ENCODE measurements at regions not wholly inside any gene's neighbourhood (a gene's known extent, or its start where the extent isn't known, plus 50 kb on each side); places are given as distances from the start of the nearest gene placed in this dataset.
A peak's percentile ranks its signal among the peaks of the same experiment; 100 is the strongest.

- H3K27ac ChIP-seq: no peak overlapping the region
These were observed 1937.9 kb upstream of the WWC1 start for GRCh38 chr5:166353580-166353979.

GRCh38 chr5:166354332-166354731 lies 1937.1 kb upstream of the WWC1 start:
- Histone ChIP-seq H3K27me3 (no peaks in the 10 kb centered on the region), H3K9me3 (replicated peaks) (no peaks in the 10 kb centered on the region), H3K4me3 (no peak overlapping the region), H3K27ac (no peak overlapping the region), H3K36me3 (no peaks in the 10 kb centered on the region), H3K4me1 (peaks cover 6% of the 10 kb centered on the region; the same call in 1 of the 2 replicates)
- no peak for DNase-seq

More at GRCh38 chr5:166353580-166353979, 1937.9 kb upstream of the WWC1 start:
- Histone ChIP-seq H3K9me3 (replicated peaks) (no peaks in the 10 kb centered on the region), H3K4me1 (peaks cover 5% of the 10 kb centered on the region; the same call in 1 of the 2 replicates), H3K27me3 (no peaks in the 10 kb centered on the region), H3K4me3 (no peak overlapping the region), H3K36me3 (no peaks in the 10 kb centered on the region)
- no peak for DNase-seq

- no peak for DNase-seq
- Histone ChIP-seq H3K36me3 (no peaks in the 10 kb centered on the region), H3K4me1 (peaks cover 6% of the 10 kb centered on the region; the same call in 1 of the 2 replicates), H3K27ac (no peak overlapping the region), H3K27me3 (no peaks in the 10 kb centered on the region), H3K9me3 (replicated peaks) (no peaks in the 10 kb centered on the region), H3K4me3 (no peak overlapping the region)
These were observed 1935.3 kb upstream of the WWC1 start for GRCh38 chr5:166356096-166356495.

- Histone ChIP-seq H3K4me1 (peaks cover 6% of the 10 kb centered on the region; the same call in 1 of the 2 replicates), H3K9me3 (replicated peaks) (no peaks in the 10 kb centered on the region), H3K27ac (no peak overlapping the region), H3K27me3 (no peaks in the 10 kb centered on the region), H3K36me3 (no peaks in the 10 kb centered on the region), H3K4me3 (no peak overlapping the region)
- DNase-seq: no peak
These were observed 1933.2 kb upstream of the WWC1 start for GRCh38 chr5:166358127-166358830.

GRCh38 chr5:166363087-166363760 lies 1928.2 kb upstream of the WWC1 start:
- no peaks in the 10 kb centered on the region for H3K36me3 ChIP-seq
- H3K4me3 ChIP-seq: no peak overlapping the region
- no peaks in the 10 kb centered on the region for H3K27me3 ChIP-seq
- DNase-seq: no peak
- peaks cover 5% of the 10 kb centered on the region; the same call in 1 of the 2 replicates for H3K4me1 ChIP-seq
- no peaks in the 10 kb centered on the region for H3K9me3 ChIP-seq (replicated peaks)
- no peak overlapping the region for H3K27ac ChIP-seq

GRCh38 chr5:166365164-166365563 lies 1926.3 kb upstream of the WWC1 start:
- H3K27me3 ChIP-seq: no peaks in the 10 kb centered on the region
- H3K4me1 ChIP-seq: no peaks in the 10 kb centered on the region
- no peak overlapping the region for H3K27ac ChIP-seq
- DNase-seq: no peak
- H3K9me3 ChIP-seq (replicated peaks): no peaks in the 10 kb centered on the region
- no peaks in the 10 kb centered on the region for H3K36me3 ChIP-seq
- no peak overlapping the region for H3K4me3 ChIP-seq

GRCh38 chr5:166367391-166367790 lies 1924.1 kb upstream of the WWC1 start:
- no peak for DNase-seq

GRCh38 chr5:166369346-166369745 lies 1922.1 kb upstream of the WWC1 start:
- Histone ChIP-seq H3K9me3 (replicated peaks) (no peaks in the 10 kb centered on the region), H3K27ac (no peak overlapping the region), H3K4me1 (no peaks in the 10 kb centered on the region), H3K4me3 (no peak overlapping the region), H3K36me3 (no peaks in the 10 kb centered on the region), H3K27me3 (no peaks in the 10 kb centered on the region)
- no peak for DNase-seq

More at GRCh38 chr5:166367391-166367790, 1924.1 kb upstream of the WWC1 start:
- H3K27me3 ChIP-seq: no peaks in the 10 kb centered on the region
- no peak overlapping the region for H3K27ac ChIP-seq
- no peaks in the 10 kb centered on the region for H3K9me3 ChIP-seq (replicated peaks)
- H3K4me1 ChIP-seq: no peaks in the 10 kb centered on the region
- no peak overlapping the region for H3K4me3 ChIP-seq
- no peaks in the 10 kb centered on the region for H3K36me3 ChIP-seq

GRCh38 chr5:166369807-166370206 lies 1921.6 kb upstream of the WWC1 start:
- no peak for DNase-seq
- Histone ChIP-seq H3K27me3 (no peaks in the 10 kb centered on the region), H3K9me3 (replicated peaks) (no peaks in the 10 kb centered on the region), H3K36me3 (no peaks in the 10 kb centered on the region), H3K4me3 (no peak overlapping the region), H3K4me1 (no peaks in the 10 kb centered on the region), H3K27ac (no peak overlapping the region)

- peak in 1 of 2 experiments; percentile 14 for DNase-seq
- Histone ChIP-seq H3K4me3 (peak overlapping the region; percentile 51), H3K36me3 (no peaks in the 10 kb centered on the region), H3K27ac (no peak overlapping the region), H3K27me3 (no peaks in the 10 kb centered on the region), H3K9me3 (replicated peaks) (no peaks in the 10 kb centered on the region), H3K4me1 (no peaks in the 10 kb centered on the region)
These were observed 1920.3 kb upstream of the WWC1 start for GRCh38 chr5:166370928-166371690.

- Histone ChIP-seq H3K9me3 (replicated peaks) (no peaks in the 10 kb centered on the region), H3K27ac (no peak overlapping the region), H3K36me3 (no peaks in the 10 kb centered on the region), H3K27me3 (no peaks in the 10 kb centered on the region), H3K4me3 (no peak overlapping the region), H3K4me1 (no peaks in the 10 kb centered on the region)
- no peak for DNase-seq
These were observed 1917.6 kb upstream of the WWC1 start for GRCh38 chr5:166373817-166374216.

GRCh38 chr5:166377756-166378155 lies 1913.7 kb upstream of the WWC1 start:
- H3K27ac ChIP-seq: no peak overlapping the region
- H3K4me1 ChIP-seq: no peaks in the 10 kb centered on the region
- no peaks in the 10 kb centered on the region for H3K27me3 ChIP-seq
- no peak overlapping the region for H3K4me3 ChIP-seq
- DNase-seq: no peak
- no peaks in the 10 kb centered on the region for H3K9me3 ChIP-seq (replicated peaks)
- H3K36me3 ChIP-seq: no peaks in the 10 kb centered on the region

- DNase-seq: no peak
- Histone ChIP-seq H3K27me3 (no peaks in the 10 kb centered on the region), H3K27ac (no peak overlapping the region), H3K9me3 (replicated peaks) (no peaks in the 10 kb centered on the region), H3K4me3 (no peak overlapping the region), H3K4me1 (no peaks in the 10 kb centered on the region), H3K36me3 (no peaks in the 10 kb centered on the region)
These were observed 1911.9 kb upstream of the WWC1 start for GRCh38 chr5:166379517-166379916.

GRCh38 chr5:166382031-166382430 lies 1909.4 kb upstream of the WWC1 start:
- H3K9me3 ChIP-seq (replicated peaks): no peaks in the 10 kb centered on the region
- no peak overlapping the region for H3K4me3 ChIP-seq
- no peaks in the 10 kb centered on the region for H3K4me1 ChIP-seq
- H3K27me3 ChIP-seq: no peaks in the 10 kb centered on the region
- H3K27ac ChIP-seq: no peak overlapping the region
- no peaks in the 10 kb centered on the region for H3K36me3 ChIP-seq
- no peak for DNase-seq

GRCh38 chr5:166398131-166398530 lies 1893.3 kb upstream of the WWC1 start:
- Histone ChIP-seq H3K36me3 (no peaks in the 10 kb centered on the region), H3K27me3 (no peaks in the 10 kb centered on the region; the same call in 1 of the 2 replicates), H3K4me1 (no peaks in the 10 kb centered on the region), H3K27ac (no peak overlapping the region), H3K4me3 (no peak overlapping the region), H3K9me3 (replicated peaks) (no peaks in the 10 kb centered on the region)
- no peak for DNase-seq
